ENCODE measurements at regions not wholly inside any gene's neighbourhood (a gene's known extent, or its start where the extent isn't known, plus 50 kb on each side); places are given as distances from the start of the nearest gene placed in this dataset.

DNA sequence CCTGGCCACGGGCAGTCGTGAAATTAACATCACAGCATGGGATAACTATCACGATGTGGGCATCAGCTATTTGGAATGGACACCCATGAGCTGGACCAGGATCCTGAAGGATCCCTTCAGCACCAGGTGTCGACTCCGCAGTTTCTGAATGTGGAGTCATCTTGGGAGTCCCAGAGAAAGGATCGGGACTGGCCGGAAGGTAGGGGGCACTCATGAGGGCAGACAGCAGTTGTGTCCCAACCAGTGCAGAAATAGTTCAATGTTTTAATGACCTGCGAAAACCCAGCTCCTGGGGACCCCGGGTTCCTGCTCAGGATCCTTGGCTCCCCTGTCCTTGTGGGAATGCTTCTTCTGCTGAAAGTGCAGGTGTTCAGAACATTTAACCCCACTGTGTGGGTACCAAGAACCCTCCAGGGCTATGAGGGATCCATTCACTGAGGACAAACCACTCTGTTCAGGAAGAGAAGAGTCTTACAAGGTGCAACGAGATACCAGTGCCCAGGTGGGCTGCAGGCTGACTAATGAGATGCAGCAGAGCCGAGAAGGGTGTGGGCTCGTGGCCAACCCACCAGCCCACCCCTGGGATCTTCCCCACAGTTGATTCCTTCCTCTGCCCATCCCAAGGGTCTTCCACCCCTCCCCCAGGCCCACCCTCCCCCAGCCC, 154.8 kb downstream of the SALL1 start:
- Histone ChIP-seq H3K4me1 (no peaks in the 10 kb centered on the region), H3K4me3 (no peak overlapping the region), H3K27ac (no peak overlapping the region), H3K27me3 (no peaks in the 10 kb centered on the region), H3K36me3 (no peaks in the 10 kb centered on the region), H3K9me3 (no peaks in the 10 kb centered on the region)
- no peak for DNase-seq (ENCODE audit: low spot score in 2 of 2)
- intact Hi-C loops (cut with DNase I) = no loop called here
- TF ChIP-seq, protein P1, sequence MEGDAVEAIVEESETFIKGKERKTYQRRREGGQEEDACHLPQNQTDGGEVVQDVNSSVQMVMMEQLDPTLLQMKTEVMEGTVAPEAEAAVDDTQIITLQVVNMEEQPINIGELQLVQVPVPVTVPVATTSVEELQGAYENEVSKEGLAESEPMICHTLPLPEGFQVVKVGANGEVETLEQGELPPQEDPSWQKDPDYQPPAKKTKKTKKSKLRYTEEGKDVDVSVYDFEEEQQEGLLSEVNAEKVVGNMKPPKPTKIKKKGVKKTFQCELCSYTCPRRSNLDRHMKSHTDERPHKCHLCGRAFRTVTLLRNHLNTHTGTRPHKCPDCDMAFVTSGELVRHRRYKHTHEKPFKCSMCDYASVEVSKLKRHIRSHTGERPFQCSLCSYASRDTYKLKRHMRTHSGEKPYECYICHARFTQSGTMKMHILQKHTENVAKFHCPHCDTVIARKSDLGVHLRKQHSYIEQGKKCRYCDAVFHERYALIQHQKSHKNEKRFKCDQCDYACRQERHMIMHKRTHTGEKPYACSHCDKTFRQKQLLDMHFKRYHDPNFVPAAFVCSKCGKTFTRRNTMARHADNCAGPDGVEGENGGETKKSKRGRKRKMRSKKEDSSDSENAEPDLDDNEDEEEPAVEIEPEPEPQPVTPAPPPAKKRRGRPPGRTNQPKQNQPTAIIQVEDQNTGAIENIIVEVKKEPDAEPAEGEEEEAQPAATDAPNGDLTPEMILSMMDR (IDR thresholded peaks at IDR 0.05) = no peak

DNA sequence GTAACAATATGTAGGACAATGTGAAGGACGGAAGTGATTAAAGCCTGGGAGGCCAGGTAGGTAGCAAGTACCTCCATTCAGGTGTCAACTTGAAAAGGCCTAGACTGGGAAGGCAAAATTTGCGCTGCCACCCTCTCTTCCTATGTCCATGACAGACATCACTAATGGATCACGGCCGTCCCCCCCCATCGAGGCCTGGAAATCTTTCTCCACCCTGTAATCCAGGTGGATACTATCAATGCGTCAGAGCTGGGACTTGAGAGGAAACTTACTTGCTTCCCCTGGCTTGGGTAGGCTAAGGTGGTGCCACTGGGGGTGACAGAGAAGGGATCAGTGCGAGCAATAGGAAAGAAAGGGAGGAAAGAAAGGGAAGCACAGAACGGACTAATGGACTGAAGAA, 156.1 kb downstream of the SALL1 start:
- intact Hi-C loops (cut with DNase I) = no loop called here
- H3K27me3 ChIP-seq = no peaks in the 10 kb centered on the region
- TF ChIP-seq, protein P1 (IDR thresholded peaks at IDR 0.05) = no peak

GRCh38 chr16:50992350-50993032, 158.6 kb downstream of the SALL1 start:
- no peaks in the 10 kb centered on the region for H3K4me1 ChIP-seq
- no peak overlapping the region for H3K4me3 ChIP-seq
- no peaks in the 10 kb centered on the region for H3K9me3 ChIP-seq
- no peaks in the 10 kb centered on the region for H3K36me3 ChIP-seq
- TF ChIP-seq, protein P1 (IDR thresholded peaks at IDR 0.05) = no peak
- H3K27me3 ChIP-seq = no peaks in the 10 kb centered on the region
- no peak overlapping the region for H3K27ac ChIP-seq
- DNase-seq (ENCODE audit: low spot score in 2 of 2) = no peak
- intact Hi-C loops (cut with DNase I) = no loop called here

More for the DNA sequence above, 156.1 kb downstream of the SALL1 start:
- Histone ChIP-seq H3K36me3 (no peaks in the 10 kb centered on the region), H3K4me3 (no peak overlapping the region), H3K4me1 (no peaks in the 10 kb centered on the region), H3K9me3 (no peaks in the 10 kb centered on the region), H3K27ac (no peak overlapping the region)
- DNase-seq (ENCODE audit: low spot score in 2 of 2) = no peak

- H3K27me3 ChIP-seq = no peaks in the 10 kb centered on the region
- DNase-seq (ENCODE audit: low spot score in 2 of 2) = no peak
- H3K4me1 ChIP-seq = no peaks in the 10 kb centered on the region
- intact Hi-C loops (cut with DNase I) = no loop called here
- H3K36me3 ChIP-seq = no peaks in the 10 kb centered on the region
- H3K9me3 ChIP-seq = no peaks in the 10 kb centered on the region
- no peak overlapping the region for H3K27ac ChIP-seq
- no peak overlapping the region for H3K4me3 ChIP-seq
- TF ChIP-seq, protein P1 (IDR thresholded peaks at IDR 0.05) = no peak
Observed at GRCh38 chr16:50991436-50991835, 159.6 kb downstream of the SALL1 start.

- intact Hi-C loops (cut with DNase I) = no loop called here
- DNase-seq (ENCODE audit: low spot score in 2 of 2) = no peak
- TF ChIP-seq, protein P1 (IDR thresholded peaks at IDR 0.05) = no peak
Observed at GRCh38 chr16:50991006-50991405, 160.1 kb downstream of the SALL1 start.

More at GRCh38 chr16:50991006-50991405, 160.1 kb downstream of the SALL1 start:
- no peaks in the 10 kb centered on the region for H3K36me3 ChIP-seq
- H3K4me1 ChIP-seq = no peaks in the 10 kb centered on the region
- no peak overlapping the region for H3K4me3 ChIP-seq
- no peaks in the 10 kb centered on the region for H3K27me3 ChIP-seq
- no peak overlapping the region for H3K27ac ChIP-seq
- H3K9me3 ChIP-seq = no peaks in the 10 kb centered on the region

Measured in ascending aorta (tissue), 2 donors.